Muscle layer of duodenum (tissue), 2 donors: ENCODE measurements at regions not wholly inside any gene's neighbourhood (a gene's known extent, or its start where the extent isn't known, plus 50 kb on each side); places are given as distances from the start of the nearest gene placed in this dataset.

ENCODE experiments used
- H3K27ac ChIP-seq: one replicate; pipeline ENCODE4 v1.7.0; 2013; ENCODE audit warnings: mild to moderate bottlenecking, low read length
- H3K27me3 ChIP-seq: one replicate; pipeline ENCODE4 v1.7.0; 2013; ENCODE audit warnings: low read depth, mild to moderate bottlenecking, control low read depth, low read length
- H3K36me3 ChIP-seq, 2 donors: one replicate each; pipeline ENCODE4 v1.7.0; 2013; ENCODE audit warnings: low read length in 2 of 2, control low read depth in 1 of 2, mild to moderate bottlenecking in 1 of 2; ENCODE audit not compliant: insufficient read depth in 2 of 2, control insufficient read depth in 1 of 2
- H3K4me1 ChIP-seq, 2 donors: one replicate each; pipeline ENCODE4 v1.7.0; 2013; ENCODE audit warnings: low read length in 2 of 2, mild to moderate bottlenecking in 2 of 2, control low read depth in 1 of 2, moderate library complexity in 1 of 2; ENCODE audit not compliant: insufficient read depth in 2 of 2, control insufficient read depth in 1 of 2
- H3K4me3 ChIP-seq, 2 donors: one replicate each; pipeline ENCODE4 v1.7.0; 2013; ENCODE audit warnings: low read length in 2 of 2, low read depth in 1 of 2, mild to moderate bottlenecking in 1 of 2
- H3K9me3 ChIP-seq, 2 donors: one replicate each; pipeline ENCODE4 v1.7.0; 2013; ENCODE audit warnings: low read length in 2 of 2, control low read depth in 1 of 2, mild to moderate bottlenecking in 1 of 2; ENCODE audit not compliant: control insufficient read depth in 1 of 2
- donor health status: healthy.

DNA sequence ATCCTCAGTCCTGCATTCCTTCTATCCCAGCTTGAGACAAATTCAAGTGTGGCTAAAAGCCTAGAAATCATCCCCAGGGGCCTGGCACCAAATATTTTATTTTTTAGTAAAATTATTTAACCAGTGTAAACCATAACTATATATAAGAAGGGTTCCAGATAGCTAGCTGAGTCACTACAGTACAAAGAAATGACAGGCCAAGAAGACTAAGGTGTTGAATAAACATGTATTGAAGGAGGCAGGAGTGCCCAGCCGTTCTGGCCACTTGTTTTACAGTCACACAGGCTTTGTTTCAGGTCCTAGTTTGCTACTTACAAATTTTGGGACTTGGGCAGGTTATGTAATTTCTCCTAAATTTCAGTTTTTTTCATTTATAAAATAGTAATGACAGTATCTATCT, 225.9 kb upstream of the PITX2 start:
- Histone ChIP-seq H3K36me3 (no peaks in the 10 kb centered on the region), H3K9me3 (no peaks in the 10 kb centered on the region), H3K4me3 (no peak overlapping the region), H3K4me1 (no peaks in the 10 kb centered on the region), H3K27me3 (no peaks in the 10 kb centered on the region), H3K27ac (no peak overlapping the region)

DNA sequence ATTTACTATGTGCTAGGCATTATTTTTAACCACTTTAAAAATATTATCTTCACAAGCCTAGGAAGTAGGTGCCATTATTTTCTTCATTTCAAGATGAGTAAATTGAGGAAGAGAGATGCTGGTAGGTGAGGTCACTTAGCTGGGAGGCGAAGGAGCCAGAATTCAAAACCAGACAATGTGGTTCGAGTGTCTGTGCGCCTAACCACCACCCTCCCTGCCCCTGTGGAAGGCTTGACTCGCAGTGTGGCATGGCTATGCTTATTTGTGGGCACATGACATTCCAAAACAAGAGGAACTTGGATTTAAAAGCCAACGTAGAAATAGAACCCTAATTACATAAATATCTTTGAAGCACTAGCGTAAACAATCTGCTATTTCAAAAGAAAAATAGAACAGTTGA, 226.6 kb upstream of the PITX2 start:
- H3K27me3 ChIP-seq, result no peaks in the 10 kb centered on the region
- no peaks in the 10 kb centered on the region for H3K4me1 ChIP-seq
- H3K27ac ChIP-seq, result no peak overlapping the region
- H3K9me3 ChIP-seq, result no peaks in the 10 kb centered on the region
- no peaks in the 10 kb centered on the region for H3K36me3 ChIP-seq
- H3K4me3 ChIP-seq, result no peak overlapping the region

DNA sequence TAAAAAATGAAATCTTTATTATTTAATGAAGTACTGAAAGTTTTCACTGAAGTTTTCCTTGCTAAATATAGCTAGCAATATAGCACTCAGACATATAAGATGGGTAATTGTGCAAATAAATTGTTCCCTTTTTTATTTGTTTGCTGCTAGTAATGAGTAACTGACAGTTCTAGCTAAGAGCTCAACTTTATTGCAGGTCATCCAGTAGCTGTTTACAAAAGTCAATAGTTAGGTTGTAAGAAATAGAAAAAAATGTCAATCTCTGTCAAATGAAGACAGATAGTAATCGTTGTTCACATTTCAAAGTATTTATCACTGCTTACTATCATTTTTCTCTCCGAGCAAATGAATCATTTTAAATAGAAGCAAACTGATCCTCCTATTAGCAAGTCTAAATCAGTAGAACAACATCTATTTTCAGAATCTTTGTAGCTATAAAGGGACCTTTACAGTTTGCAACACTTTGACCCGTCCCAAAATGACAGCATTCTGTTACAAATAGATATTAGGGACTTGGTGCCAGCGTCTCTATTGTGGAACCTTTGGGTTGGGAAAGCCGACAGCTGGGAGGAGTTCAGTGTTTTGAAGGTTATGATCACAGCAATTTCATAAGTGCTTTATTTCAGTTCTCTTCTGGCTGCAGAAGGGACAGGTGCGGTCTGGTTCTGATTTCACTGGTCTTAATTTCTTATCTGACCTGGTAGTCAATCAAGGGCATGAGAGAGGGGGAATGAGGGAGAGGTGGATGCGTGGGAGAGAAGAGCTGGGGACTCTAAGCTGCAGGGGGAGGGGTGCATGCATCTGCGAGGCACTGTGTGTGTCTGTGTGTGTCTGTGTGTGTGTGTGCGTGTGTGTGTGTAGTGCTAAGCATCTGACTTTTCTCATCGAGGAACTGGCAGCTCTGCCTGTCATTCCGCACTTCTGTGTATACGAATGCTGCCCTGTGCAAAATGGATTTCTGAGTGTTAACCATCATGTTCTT, 227.9 kb upstream of the PITX2 start:
- H3K4me1 ChIP-seq, result no peaks in the 10 kb centered on the region
- H3K4me3 ChIP-seq, result no peak overlapping the region
- H3K9me3 ChIP-seq, result no peaks in the 10 kb centered on the region
- H3K27me3 ChIP-seq, result no peaks in the 10 kb centered on the region
- no peak overlapping the region for H3K27ac ChIP-seq
- H3K36me3 ChIP-seq, result no peaks in the 10 kb centered on the region

DNA sequence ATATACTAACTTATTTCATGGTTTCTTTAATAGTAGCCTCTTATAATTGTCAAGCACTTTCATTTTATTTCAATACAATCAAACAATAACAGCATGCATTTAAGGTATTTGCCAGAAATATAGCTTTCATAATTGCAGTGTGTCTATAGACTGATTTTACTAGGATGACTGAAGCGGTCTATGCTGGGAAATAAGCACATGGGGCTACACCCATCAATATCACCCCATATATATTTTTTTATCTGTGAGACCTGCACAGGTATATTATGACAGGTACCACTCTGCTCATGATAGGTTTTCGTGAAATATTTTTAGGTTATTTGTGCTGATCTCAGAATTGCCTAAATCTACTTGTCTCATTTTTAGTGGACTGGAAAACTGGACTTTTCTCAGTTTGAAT, 229.1 kb upstream of the PITX2 start:
- H3K36me3 ChIP-seq, result no peaks in the 10 kb centered on the region
- no peak overlapping the region for H3K27ac ChIP-seq
- H3K27me3 ChIP-seq, result no peaks in the 10 kb centered on the region
- no peak overlapping the region for H3K4me3 ChIP-seq
- no peaks in the 10 kb centered on the region for H3K4me1 ChIP-seq
- no peaks in the 10 kb centered on the region for H3K9me3 ChIP-seq

DNA sequence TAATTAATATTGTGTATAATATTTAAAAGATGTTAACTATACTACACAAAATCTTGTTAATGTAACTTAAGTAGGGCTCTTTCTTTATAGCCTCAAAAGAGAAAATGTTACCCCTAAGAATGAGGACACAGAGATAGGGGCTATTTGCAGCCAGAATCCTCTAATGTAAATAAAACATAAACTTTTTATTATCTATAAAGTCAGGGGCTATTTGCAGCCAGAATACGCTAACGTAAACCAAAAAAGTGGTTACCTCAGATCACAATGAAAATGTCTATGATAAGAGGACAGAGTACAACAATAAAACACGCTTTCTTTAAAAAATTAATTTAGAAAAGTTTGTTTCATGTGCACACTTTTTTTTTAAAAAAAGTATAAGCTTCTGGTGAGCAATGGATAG, 229.9 kb upstream of the PITX2 start:
- H3K4me3 ChIP-seq, result no peak overlapping the region
- no peaks in the 10 kb centered on the region for H3K4me1 ChIP-seq
- no peaks in the 10 kb centered on the region for H3K9me3 ChIP-seq
- H3K27ac ChIP-seq, result no peak overlapping the region
- no peaks in the 10 kb centered on the region for H3K27me3 ChIP-seq
- no peaks in the 10 kb centered on the region for H3K36me3 ChIP-seq

DNA sequence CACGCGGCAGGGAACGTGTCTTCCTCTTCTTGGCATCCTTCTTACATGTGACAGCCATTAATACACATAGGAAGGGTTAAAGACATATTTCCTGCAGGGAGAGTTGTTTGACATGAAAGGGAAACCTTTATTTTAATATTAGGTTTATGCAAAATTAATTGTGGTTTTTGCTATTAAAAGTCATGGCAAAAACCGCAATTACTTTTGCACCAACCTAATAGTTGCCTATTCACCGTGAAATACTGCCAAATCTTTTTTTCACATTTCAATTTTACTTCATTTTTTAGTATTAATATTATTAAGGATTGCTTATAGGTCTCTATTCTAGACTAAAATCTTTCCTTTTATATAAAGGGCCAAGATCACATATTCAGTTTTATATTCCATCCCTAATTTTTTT, 230.4 kb upstream of the PITX2 start:
- H3K9me3 ChIP-seq, result no peaks in the 10 kb centered on the region
- H3K27ac ChIP-seq, result no peak overlapping the region
- no peak overlapping the region for H3K4me3 ChIP-seq
- no peaks in the 10 kb centered on the region for H3K36me3 ChIP-seq
- no peaks in the 10 kb centered on the region for H3K27me3 ChIP-seq
- H3K4me1 ChIP-seq, result no peaks in the 10 kb centered on the region

DNA sequence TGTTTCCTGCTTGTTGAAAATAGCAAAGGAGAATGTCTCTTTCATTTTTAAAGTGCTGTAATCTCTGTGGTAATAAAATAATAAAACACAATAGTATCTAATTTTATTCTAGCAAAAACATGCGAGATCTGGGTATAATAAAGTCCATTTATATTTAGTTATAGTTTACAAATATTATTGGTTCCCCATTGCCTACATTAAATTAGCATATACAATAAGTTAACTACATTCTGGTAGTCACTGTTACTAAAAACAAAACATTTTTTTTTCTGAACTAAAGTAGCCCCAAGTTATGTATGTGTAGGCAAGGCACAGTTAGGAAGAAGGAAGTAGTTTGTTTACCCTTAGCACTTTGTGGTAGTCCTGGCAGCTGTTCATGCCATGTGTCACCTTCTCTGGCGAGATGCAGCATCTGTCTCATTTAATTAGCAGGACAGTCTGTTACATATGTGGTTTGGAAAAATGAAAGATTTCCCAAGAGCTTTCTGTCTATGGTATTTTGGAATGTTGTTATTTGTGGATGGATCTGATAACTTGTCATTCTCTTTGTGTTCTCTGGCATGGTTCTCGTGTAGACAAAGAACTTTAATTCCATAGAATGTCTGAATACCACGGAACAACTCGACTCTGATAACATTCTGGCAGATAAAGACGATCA, 231.3 kb upstream of the PITX2 start:
- Histone ChIP-seq H3K27me3 (no peaks in the 10 kb centered on the region), H3K4me1 (no peaks in the 10 kb centered on the region), H3K9me3 (no peaks in the 10 kb centered on the region), H3K27ac (no peak overlapping the region), H3K36me3 (no peaks in the 10 kb centered on the region), H3K4me3 (no peak overlapping the region)

DNA sequence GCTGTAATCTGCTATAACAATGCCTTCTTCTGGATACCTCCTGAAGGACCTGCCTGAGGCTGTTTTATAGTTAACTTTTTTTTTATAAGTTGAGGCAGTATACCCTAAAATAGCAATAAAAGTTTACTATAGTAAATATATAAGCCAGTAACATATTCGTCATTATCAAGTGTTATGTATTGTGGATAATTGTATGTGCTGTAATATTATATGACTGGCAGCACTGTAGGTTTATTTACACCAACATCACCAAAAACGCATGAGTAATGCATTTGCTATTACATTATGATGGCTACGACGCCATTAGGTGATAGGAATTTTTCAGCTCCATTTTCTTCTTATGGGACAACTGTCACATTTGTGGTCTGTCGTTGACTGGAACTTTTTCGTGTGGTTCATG, 237.2 kb upstream of the PITX2 start:
- H3K36me3 ChIP-seq, result no peaks in the 10 kb centered on the region
- H3K9me3 ChIP-seq, result no peaks in the 10 kb centered on the region
- H3K4me3 ChIP-seq, result no peak overlapping the region
- no peaks in the 10 kb centered on the region for H3K27me3 ChIP-seq
- no peak overlapping the region for H3K27ac ChIP-seq
- no peaks in the 10 kb centered on the region for H3K4me1 ChIP-seq

DNA sequence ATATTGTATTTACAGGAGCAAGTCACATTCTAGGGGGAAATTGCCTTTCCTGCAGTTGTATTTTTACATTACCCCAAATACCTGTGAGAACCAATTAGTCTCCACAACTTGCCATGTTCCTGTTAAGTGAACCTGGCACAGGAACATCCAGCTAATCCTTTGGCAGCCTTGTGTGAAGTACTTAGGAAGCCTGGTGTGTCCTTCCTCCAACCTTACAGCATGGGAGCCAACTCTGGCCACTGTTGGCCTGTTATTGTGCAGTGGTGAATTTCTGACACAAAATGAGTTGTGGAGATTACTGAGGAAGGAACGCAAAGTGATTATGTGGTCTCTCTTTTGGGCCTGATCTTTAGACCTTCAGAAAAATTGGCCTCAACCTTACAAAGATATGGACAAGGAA, 238.0 kb upstream of the PITX2 start:
- Histone ChIP-seq H3K9me3 (no peaks in the 10 kb centered on the region), H3K4me3 (no peak overlapping the region), H3K4me1 (no peaks in the 10 kb centered on the region), H3K36me3 (no peaks in the 10 kb centered on the region), H3K27me3 (no peaks in the 10 kb centered on the region), H3K27ac (no peak overlapping the region)

DNA sequence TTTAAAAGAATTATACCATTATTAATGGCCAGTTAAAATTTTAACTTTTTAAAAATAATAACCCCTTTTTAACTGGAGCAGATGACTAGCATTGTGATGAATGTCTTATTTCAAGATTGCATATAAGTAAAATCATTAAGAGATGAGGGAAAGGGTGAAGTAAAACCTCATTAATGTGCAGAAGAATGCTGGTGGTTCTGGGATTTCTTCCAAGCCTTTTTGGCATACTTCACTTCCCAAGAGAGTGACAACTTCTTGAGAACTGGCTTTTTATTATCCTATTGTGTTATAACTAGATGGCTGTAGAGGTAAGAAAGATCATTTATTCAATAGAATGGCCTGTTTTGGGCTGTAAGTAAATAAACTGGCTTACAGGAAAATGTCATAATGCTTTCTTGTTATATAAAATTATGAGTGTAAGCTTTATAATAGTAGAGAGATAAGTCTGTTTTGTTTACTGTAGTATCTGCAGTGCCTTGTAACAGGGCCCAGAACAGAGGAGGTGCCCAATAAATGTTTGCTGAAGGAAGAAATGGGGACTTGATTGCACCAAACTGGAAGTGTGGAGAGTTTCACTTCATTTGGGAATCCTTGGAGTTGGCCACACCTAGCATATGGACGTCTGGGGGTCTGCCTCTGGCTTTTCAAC, 242.9 kb upstream of the PITX2 start:
- Histone ChIP-seq H3K9me3 (no peaks in the 10 kb centered on the region), H3K4me3 (no peak overlapping the region), H3K36me3 (no peaks in the 10 kb centered on the region), H3K4me1 (no peaks in the 10 kb centered on the region), H3K27me3 (no peaks in the 10 kb centered on the region), H3K27ac (no peak overlapping the region)

DNA sequence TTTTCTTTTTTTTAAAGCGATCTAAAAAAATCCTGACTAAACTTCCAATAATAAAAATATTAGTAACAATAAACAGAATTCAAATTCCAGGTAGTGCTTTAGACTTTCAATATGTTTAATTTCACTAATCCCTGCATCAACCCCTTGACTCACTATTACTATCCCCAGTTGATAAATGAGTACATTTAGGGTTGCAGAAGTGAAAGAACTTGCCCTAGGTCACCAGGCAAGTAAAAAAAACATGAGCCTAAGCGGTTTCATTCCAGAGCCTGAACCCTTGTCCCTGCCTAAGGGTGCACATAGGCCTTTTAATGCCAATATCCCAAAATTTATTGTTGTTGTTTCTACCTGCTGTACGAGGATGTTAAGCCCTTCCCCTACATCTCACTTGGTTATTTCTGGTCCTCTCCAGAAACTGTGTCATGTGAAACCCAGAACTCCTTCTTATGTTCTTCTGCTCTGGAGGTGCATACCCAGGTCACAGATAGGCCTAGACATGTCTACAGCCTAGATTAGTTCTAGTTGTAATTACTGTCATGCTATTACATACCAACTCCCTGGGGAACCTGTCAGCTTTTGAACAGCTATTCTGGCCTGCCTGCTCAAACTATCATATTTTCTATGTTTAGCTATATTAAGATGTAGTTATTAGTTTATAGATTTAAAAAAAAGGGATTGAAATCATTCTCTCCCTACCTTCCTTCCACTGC, 244.5 kb upstream of the PITX2 start:
- no peak overlapping the region for H3K27ac ChIP-seq
- H3K27me3 ChIP-seq, result no peaks in the 10 kb centered on the region

More for the DNA sequence above, 244.5 kb upstream of the PITX2 start:
- Histone ChIP-seq H3K9me3 (no peaks in the 10 kb centered on the region), H3K4me3 (no peak overlapping the region), H3K36me3 (no peaks in the 10 kb centered on the region), H3K4me1 (no peaks in the 10 kb centered on the region)
